ENCODE measurements at regions not wholly inside any gene's neighbourhood (a gene's known extent, or its start where the extent isn't known, plus 50 kb on each side); places are given as distances from the start of the nearest gene placed in this dataset.

DNA sequence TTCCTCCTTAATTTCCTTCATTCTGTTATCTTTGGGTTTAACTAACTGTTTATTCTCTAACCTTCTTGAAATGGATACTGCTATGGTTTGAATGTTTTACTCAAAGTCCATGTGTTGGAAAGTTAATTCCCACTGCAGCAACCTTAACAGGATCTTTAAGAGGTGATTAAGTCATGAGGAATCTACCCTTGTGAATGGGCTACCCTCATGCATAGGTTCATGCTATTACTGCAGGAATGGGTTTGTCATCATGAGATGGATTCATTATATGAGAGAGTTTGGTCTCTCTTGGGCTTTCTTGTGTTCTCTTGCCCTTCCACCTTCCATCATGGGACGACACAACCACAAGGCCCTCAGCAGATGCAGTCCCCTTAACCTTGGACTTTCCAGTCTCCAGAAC, 516.9 kb downstream of the ADGRL2 start:
- DNase-seq = no peak

DNA sequence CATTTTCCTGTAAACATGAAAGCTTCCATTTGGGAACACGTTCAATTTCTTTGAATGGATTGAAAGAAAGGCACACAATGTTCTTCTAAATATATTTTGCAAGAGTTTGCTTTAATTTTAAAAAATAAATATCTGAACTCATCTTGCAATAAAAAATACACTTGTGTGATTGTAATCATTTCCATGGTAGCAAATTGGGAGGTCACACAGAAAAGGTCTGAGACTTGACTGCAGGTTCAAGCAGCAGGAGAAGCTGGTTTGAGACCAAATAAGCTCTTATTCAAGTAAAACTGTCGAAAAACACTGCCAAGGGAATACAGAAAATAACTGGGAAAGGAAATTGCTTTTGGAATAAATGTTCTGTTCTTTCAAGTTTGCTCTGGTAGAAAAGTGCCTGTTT, 498.9 kb downstream of the ADGRL2 start:
- no peak for DNase-seq

DNA sequence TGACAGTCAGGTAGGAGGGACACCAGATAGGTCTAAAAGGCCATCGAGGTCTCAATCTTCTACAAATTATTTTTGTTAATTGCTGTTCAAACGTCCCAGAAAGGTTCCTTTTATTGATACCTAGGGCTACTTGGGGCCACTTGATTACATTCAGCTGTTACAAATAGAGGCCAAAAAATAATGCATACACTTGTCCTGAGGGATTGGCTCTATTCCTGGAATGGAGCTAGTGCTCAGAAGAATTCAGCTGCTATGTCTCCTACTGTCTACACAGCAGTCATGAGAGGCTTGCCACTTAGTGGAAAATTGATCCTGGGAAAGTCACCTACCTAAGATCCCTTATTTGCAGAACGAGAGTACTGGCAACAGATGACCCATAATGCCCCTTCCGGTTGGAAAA, 498.3 kb downstream of the ADGRL2 start:
- DNase-seq = no peak

DNA sequence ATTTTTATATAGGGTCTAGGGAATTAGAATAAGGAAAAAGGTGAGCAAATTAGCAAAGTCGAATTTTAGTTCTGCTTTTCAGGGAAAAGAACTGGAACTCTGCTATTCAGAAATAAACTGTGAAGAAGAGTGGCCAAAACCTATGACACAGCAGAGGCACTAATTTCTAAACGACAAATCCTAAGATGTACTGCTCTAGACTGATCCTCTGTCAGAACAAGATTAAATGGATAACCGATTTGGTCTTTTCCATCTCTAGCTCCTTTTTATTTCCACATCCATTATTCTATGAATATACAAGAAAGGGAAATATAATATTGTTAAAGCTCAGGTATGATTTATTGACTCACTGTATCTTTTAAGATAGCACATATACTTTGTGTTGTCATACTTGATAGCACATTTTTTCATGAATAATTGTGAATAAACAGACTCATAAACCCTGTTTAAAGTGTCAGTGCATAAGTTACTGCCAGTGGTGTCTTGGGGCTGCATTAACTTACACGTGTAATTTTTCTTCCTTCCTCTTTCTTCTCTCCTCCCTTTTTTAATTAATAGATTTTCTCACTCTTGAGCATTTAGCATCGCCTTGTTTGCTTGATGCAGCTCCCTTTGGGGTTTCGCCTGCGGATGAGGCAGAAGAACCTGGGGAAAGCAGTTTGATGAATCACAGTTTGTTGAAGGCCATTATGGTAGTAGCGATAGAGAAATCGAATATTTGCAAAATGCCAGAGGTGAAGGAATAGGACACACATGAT, 496.6 kb downstream of the ADGRL2 start:
- no peak for DNase-seq

DNA sequence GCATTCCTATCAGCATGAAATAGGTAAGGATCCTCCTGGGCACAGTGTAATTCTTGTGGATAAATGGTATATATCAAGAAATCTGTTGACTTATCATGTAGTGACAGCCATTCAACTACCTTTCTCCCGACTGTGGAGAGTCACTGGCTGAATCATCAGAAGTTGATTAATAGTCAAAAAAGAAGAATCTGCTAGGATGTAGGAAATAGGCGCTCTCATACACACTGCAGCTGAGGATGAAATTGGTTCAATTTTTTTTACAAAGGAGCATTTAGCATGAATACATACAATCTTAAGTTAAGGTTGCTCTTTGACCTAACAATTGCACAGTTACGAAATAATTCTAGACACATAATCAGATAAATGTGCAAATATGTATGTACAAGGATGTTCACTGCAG, 486.8 kb downstream of the ADGRL2 start:
- no peak for DNase-seq

DNA sequence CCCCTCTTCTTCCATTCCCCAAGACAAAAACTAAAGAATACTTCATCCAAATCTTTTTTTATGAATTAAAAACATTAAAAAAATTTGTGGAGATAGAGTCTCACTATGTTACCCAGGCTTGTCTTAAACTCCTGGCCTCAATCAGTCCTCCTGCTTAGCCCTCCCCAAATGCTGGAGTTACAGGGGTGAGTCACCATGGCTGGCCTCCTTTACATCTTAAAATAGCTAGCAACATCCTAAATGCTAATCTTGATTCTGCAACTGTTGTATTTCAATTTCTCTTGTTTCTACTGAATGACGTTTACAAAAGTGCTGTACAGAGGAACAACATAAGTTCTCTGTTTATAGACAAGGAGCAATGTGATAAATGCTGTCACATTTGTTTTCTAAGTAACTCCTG, 483.5 kb downstream of the ADGRL2 start:
- DNase-seq = no peak

DNA sequence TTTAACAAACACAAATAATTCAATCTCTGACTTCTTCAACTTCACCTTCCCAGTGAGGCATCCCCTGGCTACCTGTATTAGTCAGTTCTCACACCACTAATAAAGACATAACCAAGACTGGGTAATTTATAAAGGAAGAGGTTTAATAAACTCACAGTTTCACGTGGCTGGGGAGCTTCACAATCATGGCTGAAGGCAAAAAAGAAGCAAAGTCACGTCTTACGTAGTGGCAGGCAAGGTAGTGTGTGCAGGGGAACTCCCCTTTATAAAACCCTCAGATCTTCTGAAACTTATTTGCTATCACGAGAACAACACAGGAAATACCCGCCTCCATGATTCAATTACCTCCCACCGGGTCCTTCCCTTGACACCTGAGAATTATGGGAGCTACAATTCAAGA, 478.5 kb downstream of the ADGRL2 start:
- DNase-seq = no peak

DNA sequence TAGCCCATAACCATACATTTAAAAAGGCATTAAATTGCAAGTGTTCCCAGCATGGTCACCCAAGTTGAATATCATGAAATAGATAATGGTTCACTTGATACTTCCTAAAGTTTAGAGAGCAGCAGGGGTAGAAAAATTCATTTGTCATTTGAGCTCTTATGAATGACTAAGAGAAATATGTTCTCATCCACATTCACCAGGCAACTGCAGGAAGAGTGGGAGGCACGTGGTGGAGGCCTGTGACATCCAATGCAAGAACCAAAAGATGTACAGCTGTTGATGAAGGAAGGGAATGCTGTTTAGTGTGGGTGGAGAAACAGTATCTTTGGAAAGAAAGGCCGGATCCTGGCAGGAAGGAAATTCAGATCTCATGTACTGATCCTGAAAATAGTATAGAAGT, 473.1 kb downstream of the ADGRL2 start:
- DNase-seq = no peak

DNA sequence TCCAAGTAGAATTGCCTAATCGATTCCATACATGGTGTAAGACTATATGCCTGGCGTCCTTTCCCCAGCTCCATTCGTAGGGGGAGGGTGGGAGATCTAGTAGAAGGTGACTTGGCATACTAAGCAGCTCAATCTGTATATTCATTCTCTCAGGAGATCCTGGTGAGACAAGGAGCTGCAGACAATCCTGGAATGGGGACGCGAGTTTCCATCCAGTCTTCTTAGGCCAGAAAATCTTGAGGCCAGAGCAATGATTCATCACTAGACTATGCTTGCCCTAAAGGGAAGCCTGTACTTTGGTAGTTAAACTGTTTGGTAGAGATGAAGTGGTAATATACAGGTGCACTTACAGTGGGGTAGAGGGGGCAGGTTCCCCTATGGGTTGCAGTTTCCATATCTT, 468.7 kb downstream of the ADGRL2 start:
- no peak for DNase-seq

DNA sequence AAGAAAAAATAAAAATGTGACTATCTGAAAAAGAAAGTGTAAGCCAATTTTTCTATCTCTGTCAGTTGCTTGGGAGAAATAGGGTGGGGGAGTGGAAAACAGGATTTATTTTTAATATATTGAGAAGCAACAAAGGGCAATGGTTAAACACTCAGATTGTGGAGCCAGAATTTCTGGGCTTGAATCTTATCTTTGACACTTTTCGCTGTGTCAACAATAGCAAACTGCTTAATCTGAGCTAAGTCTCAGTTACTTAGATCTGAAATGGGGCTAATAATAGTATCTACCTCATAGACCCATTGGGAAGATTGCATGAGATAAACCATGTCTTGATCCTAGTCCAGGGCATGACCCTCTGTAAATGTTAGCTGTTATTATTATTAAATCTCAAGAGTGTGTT, 468.1 kb downstream of the ADGRL2 start:
- DNase-seq = no peak

DNA sequence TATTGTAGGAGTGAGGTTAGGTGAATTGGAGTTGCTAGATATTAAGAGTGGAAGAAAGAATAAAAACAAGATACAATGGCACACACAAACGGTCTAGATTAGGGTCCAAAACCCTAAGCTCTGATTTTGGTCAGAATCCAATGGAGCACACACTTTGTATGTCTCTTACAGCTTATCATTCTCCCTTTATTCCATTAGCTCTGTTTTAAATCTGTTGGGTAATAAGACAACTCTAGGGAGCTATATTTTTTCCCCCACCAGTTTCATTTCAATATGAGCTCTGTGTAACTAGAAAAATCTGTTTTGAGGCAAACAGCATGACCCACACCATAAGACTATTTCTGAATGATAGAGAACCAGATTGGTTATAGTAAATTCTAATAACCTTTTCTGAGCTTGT, 465.6 kb downstream of the ADGRL2 start:
- DNase-seq = no peak

DNA sequence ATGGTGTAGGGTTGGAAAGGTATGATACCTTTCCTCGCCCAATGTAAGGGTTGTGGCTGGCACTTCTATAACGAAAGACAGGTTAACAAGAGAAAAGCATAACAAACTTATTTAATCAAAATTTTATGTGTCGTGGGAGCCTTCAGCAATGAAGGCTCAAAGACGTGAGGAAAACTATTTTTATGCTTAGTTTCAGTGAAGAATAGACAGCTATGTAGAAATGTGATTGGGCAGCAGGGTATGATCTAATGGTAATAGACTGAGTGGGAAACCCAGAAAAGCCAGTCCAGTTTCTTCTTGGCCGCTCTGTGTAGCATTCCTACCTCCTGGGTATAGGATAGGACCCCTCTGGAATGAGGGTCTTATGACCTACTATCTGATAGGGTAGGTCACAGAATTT, 464.7 kb downstream of the ADGRL2 start:
- no peak for DNase-seq

DNA sequence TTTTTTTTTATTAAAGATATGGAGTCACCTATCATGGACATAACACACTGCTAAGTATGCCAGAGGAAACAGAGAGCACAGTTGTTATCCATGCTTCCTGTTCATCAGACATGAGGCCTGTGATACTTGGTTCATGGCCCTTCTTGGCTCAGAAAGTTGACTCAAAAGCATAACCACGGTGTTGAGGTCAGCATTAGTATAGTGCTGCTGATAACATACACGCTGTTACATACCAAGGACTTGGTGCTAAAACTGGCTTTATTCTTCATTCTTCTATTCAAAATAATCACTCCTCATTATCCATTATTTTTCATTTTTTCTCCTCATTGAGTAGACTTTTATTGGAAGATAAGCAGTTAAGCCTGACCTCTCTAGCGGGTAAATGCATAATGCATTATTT, 464.1 kb downstream of the ADGRL2 start:
- DNase-seq = no peak

DNA sequence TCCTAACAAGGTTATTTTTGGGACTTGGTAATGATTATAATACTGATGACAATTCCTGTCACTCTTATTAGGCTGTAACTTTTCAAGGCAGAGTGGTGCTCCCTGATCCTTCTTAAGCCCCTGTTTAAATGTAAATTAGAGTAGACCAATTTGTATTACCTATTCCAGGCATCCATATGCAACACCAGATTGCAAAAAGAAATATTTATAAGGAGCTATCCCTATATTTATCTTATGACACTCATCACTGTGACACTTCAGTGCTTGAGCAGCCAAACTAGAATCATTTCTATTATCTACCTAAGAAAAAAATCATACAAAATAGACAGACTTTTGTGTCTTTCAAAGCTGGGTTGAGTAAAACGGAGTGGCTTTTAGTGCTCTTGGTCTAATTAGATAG, 462.7 kb downstream of the ADGRL2 start:
- DNase-seq = no peak

DNA sequence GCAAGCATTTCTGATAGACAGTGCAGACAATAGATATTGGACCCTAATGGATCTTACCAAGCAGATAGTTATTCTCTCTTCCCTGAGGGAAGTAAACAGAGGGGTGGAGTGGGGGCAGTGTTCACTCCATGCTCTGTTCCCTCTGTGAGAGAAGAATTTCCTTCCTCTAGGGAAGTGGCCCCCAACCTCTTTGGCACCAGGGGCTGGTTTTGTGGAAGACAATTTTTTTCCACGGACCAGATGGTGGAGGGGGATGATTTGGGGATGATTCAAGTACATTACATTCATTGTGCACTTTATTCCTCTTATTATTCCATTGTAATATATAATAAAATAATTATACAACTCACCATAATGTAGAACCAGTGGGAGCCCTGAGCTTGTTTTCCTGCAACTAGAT, 459.9 kb downstream of the ADGRL2 start:
- DNase-seq = no peak

DNA sequence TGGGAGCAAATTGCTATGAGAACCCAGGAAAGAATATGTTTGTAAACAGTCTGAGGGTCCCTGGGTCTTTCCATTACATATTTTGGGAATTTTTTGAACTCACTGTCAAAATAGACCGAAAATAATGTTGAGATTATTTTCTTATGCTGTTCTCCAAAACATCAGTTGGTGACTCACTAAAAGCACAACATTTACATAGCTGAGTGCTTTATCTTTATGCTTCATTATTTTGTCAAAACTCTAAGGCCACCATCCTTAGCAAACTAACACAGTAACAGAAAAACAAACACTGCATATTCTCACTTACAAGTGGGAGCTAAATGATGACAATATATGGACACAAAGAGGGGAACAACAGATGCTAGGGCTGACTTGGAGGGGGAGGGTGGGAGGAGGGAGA, 459.3 kb downstream of the ADGRL2 start:
- no peak for DNase-seq

DNA sequence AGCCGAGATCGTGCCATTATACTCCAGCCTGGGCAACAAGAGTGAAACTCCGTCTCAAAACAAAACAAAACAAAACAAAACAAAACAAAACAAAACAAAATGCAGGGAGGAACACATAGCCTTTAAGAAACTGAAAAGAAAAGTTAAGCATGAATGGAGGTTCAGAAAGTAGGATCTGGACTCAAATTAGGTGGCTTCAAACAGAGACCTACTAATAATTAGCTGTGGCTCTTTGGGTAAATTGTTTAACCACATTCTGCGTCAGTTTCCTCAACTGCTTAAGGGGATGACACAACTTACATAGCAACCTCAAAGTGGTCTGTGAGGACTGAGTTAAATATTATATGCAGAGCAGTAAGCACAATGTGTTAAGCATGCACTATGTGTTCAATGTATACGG, 458.2 kb downstream of the ADGRL2 start:
- no peak for DNase-seq

DNA sequence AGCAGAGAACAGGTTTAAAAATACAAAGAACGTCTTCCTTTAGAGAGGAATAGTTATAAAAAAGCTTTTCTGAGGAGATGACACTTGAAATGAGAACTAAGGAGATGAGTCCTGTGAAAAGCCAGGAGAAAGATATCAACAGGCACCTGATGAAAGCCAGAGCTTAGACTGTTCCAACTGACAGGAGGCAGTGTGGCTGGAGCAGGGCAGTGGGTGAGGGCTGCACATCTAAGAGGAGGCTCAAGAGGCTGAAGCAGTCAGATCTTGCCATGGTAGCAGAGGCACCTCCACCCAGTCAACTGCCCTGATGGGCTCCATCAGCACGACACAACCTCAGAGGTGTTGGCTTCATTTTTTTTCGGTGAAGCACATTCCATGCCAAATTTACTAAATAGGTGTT, 445.3 kb downstream of the ADGRL2 start:
- no peak for DNase-seq

DNA sequence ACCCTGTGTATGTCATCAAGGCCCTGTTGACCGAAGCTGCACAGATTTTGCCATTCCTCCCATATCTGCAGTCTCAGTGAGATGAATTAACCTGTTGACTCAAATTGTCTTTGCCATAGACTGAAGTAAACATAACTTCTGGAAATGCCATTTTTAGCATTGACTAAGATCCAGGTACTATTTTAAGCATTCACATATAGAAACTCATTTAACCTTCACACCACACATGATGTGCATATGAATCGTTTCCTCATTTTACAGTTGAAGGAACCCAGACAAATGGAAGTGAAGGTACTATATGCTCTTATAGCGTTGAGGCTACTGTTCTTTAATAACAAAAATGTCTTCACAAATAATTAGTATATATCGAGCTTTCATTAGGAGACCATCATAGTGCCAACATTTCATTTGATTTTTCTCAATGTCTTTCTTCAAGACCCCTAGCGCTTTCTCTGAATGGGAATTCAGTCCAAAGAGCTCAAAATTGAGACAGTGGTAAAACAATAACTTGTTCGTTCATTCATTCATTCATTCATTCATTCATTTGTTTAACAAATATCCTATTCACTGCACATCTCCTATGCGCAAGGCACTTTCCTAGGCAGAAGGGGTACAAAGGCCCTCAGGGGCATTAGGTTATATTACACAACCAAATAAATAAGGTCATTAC, 444.7 kb downstream of the ADGRL2 start:
- DNase-seq = no peak

DNA sequence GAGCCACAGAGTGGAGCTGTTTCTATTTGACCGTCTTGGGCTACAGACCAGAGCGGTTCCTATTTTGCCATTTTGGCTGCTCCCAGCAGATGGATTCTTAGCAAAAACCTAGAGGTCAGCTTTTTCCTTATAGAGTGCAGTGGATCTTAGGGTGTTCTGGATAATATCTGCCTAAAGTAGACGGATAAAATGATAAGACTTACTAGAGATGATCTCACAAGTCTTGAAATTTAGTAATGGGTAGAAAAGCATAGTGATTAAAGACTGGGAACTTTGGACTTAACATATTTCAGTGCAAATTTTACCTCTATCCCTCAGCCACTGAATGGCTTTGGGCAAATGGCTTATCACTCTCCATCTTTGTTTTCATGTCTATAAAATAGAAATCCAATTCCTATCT, 439.8 kb downstream of the ADGRL2 start:
- no peak for DNase-seq

DNA sequence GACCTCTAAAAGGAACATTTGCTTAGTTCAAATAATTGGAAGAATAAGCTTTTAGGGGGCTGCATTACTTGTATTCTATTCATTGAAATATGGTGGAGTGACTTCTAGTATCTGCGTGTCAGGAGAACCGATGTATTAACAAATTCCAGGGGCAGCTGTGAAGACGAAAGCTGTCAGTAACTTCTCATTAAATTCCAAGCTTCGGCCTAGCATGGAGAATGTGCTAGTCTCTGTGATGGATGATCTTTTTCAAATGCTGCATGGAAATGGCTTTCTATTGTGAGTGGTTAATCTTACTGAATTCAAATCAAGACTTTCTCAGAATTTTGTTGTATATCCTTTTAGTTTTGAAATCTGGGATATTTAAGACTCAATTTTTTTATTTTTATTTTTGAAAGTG, 429.9 kb downstream of the ADGRL2 start:
- no peak for DNase-seq

DNA sequence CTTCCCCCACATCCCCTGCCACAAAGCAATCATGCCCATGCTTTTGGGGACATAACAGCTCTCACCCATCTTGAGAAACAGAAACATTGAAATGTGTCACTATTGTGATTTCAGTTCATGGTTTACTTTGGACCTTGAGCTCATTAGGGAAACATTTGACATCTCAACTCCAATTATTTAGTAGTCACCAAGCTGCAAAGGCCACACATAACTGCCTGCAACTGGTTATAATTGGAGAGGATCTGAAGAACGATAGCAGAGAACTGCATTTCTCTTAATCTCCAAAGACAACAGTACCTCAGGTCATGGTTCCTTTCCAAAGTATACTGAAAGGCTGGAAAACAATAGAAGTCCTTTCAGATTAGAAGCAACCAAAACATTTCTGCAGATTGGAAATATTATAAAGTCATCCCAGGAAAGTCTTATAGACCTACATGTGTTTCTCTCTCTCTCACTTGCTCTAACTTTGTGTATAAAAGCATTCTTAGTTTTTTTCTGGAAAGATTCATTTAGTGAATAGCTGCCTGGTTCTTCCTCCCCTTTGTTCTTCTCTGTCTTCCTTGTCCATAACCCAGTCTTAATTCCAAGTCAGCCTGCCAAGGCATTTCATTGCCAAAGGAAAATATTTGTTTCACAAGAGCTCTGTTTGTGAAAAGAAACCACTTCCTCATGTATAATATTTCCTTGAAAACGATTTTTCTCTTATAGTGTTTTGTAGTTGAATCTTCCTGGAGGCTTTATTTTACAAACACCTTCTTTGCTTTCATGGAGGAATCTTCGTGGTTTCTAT, 426.8 kb downstream of the ADGRL2 start:
- DNase-seq = no peak

DNA sequence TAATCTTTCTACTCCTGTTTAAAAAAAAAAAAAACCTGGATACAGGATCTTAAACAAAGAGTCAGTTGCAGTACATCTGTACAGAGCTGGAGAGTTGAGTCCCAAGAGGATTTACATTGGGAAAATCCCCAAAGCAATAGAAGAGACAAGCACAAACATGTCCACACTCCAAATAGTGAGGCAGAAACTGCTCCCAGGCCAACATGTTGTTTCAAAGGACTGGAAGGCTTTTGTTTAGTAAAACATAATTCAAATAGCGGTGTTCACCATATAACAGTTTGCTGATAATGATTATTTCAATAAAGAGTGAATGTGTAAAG, 425.4 kb downstream of the ADGRL2 start:
- no peak for DNase-seq

DNA sequence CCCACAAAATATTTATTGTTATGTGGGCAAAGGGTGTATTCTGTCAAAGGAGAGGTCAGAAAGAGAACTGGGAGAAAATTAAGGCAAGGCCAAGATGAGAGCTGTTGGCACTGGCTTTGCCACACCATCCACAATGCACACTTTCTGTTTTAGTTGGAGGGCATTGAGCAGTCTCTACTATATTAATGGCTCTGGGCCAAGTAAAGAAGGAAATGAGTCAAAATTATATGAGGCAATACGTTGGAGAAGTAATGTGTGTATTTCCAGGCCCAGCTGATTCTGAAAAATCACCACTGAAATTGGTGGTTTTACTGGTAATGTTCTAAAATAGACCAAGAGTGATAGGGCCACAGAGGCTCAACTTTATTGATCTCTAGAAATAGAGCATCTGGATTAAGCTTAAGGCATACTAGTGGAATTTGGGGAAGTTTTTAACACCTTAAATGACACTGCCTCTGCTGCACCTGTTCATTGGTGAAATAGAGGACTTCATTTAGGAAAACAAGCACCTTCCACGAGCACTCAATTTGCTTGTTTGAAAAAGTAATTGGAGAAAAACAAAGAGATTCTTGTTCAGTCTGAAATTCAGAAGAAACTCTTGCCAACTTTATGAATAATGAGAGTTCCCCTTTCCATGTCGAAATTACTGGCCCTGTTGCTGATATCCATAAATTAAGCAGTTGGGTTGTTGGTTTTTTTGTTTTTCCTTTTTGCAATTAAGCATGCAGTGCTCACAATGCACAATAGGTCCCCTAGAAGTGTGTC, 424.9 kb downstream of the ADGRL2 start:
- no peak for DNase-seq
